ENCODE measurements at regions not wholly inside any gene's neighbourhood (a gene's known extent, or its start where the extent isn't known, plus 50 kb on each side); places are given as distances from the start of the nearest gene placed in this dataset.

- ATAC-seq (ENCODE audit: low read depth) = no peak
- Histone ChIP-seq H3K27me3 (ENCODE audit: insufficient read depth, poor library complexity, severe bottlenecking) (no peaks in the 10 kb centered on the region), H3K4me1 (ENCODE audit: insufficient read depth, poor library complexity, severe bottlenecking) (no peaks in the 10 kb centered on the region), H3K36me3 (ENCODE audit: low read depth) (peaks cover 10% of the 10 kb centered on the region), H3K27ac (ENCODE audit: poor library complexity, severe bottlenecking) (no peak overlapping the region), H3K9me3 (ENCODE audit: severe bottlenecking) (no peaks in the 10 kb centered on the region), H3K4me3 (ENCODE audit: severe bottlenecking) (no peak overlapping the region)
- no peak for TF ChIP-seq CTCF (IDR thresholded peaks at IDR 0.05; ENCODE audit: poor library complexity, severe bottlenecking)
- no peak for DNase-seq (ENCODE audit: low spot score)
These were observed 51.8 kb upstream of the SLC16A1 start for GRCh38 chr1:113007706-113008364.

- no peaks in the 10 kb centered on the region for H3K27me3 ChIP-seq (ENCODE audit: insufficient read depth, poor library complexity, severe bottlenecking)
- no peaks in the 10 kb centered on the region for H3K4me1 ChIP-seq (ENCODE audit: insufficient read depth, poor library complexity, severe bottlenecking)
- H3K4me3 ChIP-seq (ENCODE audit: severe bottlenecking) = no peak overlapping the region
- no peak for DNase-seq (ENCODE audit: low spot score)
- H3K9me3 ChIP-seq (ENCODE audit: severe bottlenecking) = no peaks in the 10 kb centered on the region
- ATAC-seq (ENCODE audit: low read depth) = no peak
- no peak for TF ChIP-seq CTCF (IDR thresholded peaks at IDR 0.05; ENCODE audit: poor library complexity, severe bottlenecking)
- H3K27ac ChIP-seq (ENCODE audit: poor library complexity, severe bottlenecking) = no peak overlapping the region
- H3K36me3 ChIP-seq (ENCODE audit: low read depth) = peaks cover 10% of the 10 kb centered on the region
These were observed 52.3 kb upstream of the SLC16A1 start for GRCh38 chr1:113008365-113008714.

- TF ChIP-seq CTCF (IDR thresholded peaks at IDR 0.05; ENCODE audit: poor library complexity, severe bottlenecking) = no peak
- ATAC-seq (ENCODE audit: low read depth) (no peak), DNase-seq (ENCODE audit: low spot score) (no peak)
- Histone ChIP-seq H3K9me3 (ENCODE audit: severe bottlenecking) (no peaks in the 10 kb centered on the region), H3K27ac (ENCODE audit: poor library complexity, severe bottlenecking) (no peak overlapping the region), H3K4me1 (ENCODE audit: insufficient read depth, poor library complexity, severe bottlenecking) (no peaks in the 10 kb centered on the region), H3K4me3 (ENCODE audit: severe bottlenecking) (no peak overlapping the region), H3K36me3 (ENCODE audit: low read depth) (peaks cover 15% of the 10 kb centered on the region), H3K27me3 (ENCODE audit: insufficient read depth, poor library complexity, severe bottlenecking) (no peaks in the 10 kb centered on the region)
These were observed 56.2 kb upstream of the SLC16A1 start for GRCh38 chr1:113012149-113012548.

GRCh38 chr1:113013823-113014222 lies 57.8 kb upstream of the SLC16A1 start:
- H3K27ac ChIP-seq (ENCODE audit: poor library complexity, severe bottlenecking) = no peak overlapping the region
- DNase-seq (ENCODE audit: low spot score) (no peak), ATAC-seq (ENCODE audit: low read depth) (no peak)
- no peaks in the 10 kb centered on the region for H3K4me1 ChIP-seq (ENCODE audit: insufficient read depth, poor library complexity, severe bottlenecking)
- TF ChIP-seq CTCF (IDR thresholded peaks at IDR 0.05; ENCODE audit: poor library complexity, severe bottlenecking) = no peak
- H3K4me3 ChIP-seq (ENCODE audit: severe bottlenecking) = no peak overlapping the region
- no peaks in the 10 kb centered on the region for H3K27me3 ChIP-seq (ENCODE audit: insufficient read depth, poor library complexity, severe bottlenecking)
- H3K9me3 ChIP-seq (ENCODE audit: severe bottlenecking) = no peaks in the 10 kb centered on the region
- H3K36me3 ChIP-seq (ENCODE audit: low read depth) = peaks cover 10% of the 10 kb centered on the region

- Histone ChIP-seq H3K27me3 (ENCODE audit: insufficient read depth, poor library complexity, severe bottlenecking) (no peaks in the 10 kb centered on the region), H3K9me3 (ENCODE audit: severe bottlenecking) (no peaks in the 10 kb centered on the region), H3K4me1 (ENCODE audit: insufficient read depth, poor library complexity, severe bottlenecking) (no peaks in the 10 kb centered on the region), H3K36me3 (ENCODE audit: low read depth) (peaks cover 8% of the 10 kb centered on the region), H3K4me3 (ENCODE audit: severe bottlenecking) (no peak overlapping the region), H3K27ac (ENCODE audit: poor library complexity, severe bottlenecking) (no peak overlapping the region)
- no peak for TF ChIP-seq CTCF (IDR thresholded peaks at IDR 0.05; ENCODE audit: poor library complexity, severe bottlenecking)
- ATAC-seq (ENCODE audit: low read depth) (no peak), DNase-seq (ENCODE audit: low spot score) (no peak)
These were observed 58.5 kb upstream of the LRIG2 start for GRCh38 chr1:113014508-113014907.

Data from RWPE2 (cell line).